ENCODE measurements at regions not wholly inside any gene's neighbourhood (a gene's known extent, or its start where the extent isn't known, plus 50 kb on each side); places are given as distances from the start of the nearest gene placed in this dataset.

DNA sequence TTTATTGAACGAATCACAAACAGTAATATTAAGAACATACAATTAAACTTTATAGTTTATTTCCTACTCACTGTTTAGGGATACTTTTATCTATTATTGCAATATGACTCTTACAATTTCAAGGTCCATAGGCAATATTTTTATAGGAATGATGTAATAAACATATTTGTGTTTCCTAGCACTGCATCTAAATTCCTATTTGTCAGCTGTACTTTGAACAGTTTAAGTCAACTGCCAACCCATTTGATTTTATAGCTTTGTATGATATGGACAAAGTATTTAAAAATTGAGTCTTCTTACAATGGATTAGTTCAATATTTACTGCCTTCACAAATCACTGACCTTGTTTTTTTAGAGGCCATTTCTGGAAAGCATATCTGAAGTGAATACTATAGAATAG, 199.3 kb downstream of the PCDH7 start:
- DNase-seq (ENCODE audit: low spot score) = no peak
- intact Hi-C loops (cut with DNase I) = no loop called here

GRCh38 chr4:30920043-30920442, 199.9 kb downstream of the PCDH7 start:
- intact Hi-C loops (cut with DNase I) = no loop called here
- DNase-seq (ENCODE audit: low spot score) = no peak

DNA sequence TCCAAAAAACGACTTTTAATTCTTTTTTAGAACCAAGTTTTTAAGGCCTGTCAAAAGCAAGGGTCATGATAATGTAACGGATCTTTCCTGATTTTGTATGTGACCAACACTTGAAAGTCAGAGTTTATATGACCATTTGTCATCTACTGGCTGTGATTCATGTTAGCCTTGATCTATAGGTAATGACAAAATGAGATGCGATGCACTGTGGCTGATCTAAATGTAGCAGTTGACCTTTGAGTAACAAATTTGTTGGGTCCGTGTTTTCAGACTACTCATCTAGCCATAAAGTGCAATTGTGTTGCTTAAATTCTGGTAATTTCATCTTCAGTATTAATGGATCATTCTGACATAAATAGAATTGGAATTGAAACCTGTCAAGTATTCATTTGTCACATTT, 202.5 kb downstream of the PCDH7 start:
- intact Hi-C loops (cut with DNase I) = no loop called here
- DNase-seq (ENCODE audit: low spot score) = no peak

- no peak for DNase-seq (ENCODE audit: low spot score)
- intact Hi-C loops (cut with DNase I) = no loop called here
These were observed 204.3 kb downstream of the PCDH7 start for GRCh38 chr4:30924495-30924894.

DNA sequence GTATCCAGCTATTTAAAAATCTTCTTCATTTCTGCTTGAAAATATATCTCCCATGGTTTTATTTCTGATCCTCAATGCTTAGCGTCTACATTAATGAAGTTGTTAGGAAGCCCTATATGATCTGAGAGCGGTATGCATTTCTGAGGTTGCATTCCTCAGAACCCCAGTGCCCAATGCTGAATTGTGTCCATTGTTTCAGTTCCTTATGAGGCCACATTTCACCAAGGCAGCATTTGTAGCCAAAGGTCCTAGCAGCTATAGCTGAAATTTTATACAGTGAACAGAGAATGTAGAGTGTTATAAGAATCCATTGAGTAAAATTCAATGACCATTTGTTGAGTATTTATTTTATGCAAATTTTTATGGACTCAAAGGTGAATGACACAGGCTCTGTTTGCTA, 209.5 kb downstream of the PCDH7 start:
- no peak for DNase-seq (ENCODE audit: low spot score)

GRCh38 chr4:30930276-30930675, 210.1 kb downstream of the PCDH7 start:
- no peak for DNase-seq (ENCODE audit: low spot score)
- intact Hi-C loops (cut with DNase I) = no loop called here

More for the DNA sequence above, 209.5 kb downstream of the PCDH7 start:
- intact Hi-C loops (cut with DNase I) = no loop called here

- no peak for DNase-seq (ENCODE audit: low spot score)
- intact Hi-C loops (cut with DNase I) = no loop called here
These were observed 212.4 kb downstream of the PCDH7 start for GRCh38 chr4:30932581-30932980.

GRCh38 chr4:30939069-30939468, 218.9 kb downstream of the PCDH7 start:
- DNase-seq (ENCODE audit: low spot score) = no peak
- intact Hi-C loops (cut with DNase I) = no loop called here

- DNase-seq (ENCODE audit: low spot score) = no peak
- intact Hi-C loops (cut with DNase I) = no loop called here
These were observed 219.5 kb downstream of the PCDH7 start for GRCh38 chr4:30939684-30940083.

DNA sequence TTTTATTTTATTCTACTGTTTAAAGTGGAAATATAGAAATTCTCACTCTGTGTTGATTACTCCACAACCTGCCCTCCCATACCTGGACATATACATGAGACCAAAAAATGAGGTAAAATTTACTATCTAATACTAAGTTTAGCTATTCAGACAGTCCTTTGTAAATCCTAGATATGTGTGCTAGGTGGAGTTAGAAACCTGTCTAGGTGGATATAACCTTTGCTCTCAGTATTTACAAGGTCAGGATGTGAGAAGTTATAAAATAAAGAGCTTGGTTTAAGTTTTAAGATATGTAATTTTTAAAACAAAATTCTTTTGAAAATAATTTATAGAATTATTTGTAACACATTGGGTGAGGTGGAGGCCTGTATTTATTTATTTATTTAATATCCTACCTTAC, 221.5 kb downstream of the PCDH7 start:
- no peak for DNase-seq (ENCODE audit: low spot score)
- intact Hi-C loops (cut with DNase I) = no loop called here

GRCh38 chr4:30943356-30943755, 223.2 kb downstream of the PCDH7 start:
- intact Hi-C loops (cut with DNase I) = no loop called here
- no peak for DNase-seq (ENCODE audit: low spot score)

DNA sequence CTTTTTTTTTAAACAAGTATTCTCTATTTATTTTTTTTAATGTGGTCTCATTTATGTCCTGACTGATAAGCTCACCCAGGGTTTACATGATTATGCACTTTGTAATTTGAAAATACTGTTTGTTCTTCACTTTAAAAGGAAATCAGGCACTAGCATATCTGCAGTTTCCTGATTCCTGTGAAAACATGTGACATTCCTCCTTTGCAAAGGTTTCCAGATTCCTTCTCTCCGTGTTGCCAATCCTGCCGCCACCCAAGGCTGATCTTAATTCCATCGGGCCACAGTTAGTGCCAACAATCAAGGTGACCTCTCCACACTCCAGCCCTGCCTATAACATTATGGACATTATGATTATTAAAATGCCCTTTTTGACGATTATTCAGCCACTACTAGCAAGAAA, 225.4 kb downstream of the PCDH7 start:
- no peak for DNase-seq (ENCODE audit: low spot score)
- intact Hi-C loops (cut with DNase I) = no loop called here

- no peak for DNase-seq (ENCODE audit: low spot score)
- intact Hi-C loops (cut with DNase I) = no loop called here
These were observed 226.1 kb downstream of the PCDH7 start for GRCh38 chr4:30946288-30946687.

- intact Hi-C loops (cut with DNase I) = no loop called here
- DNase-seq (ENCODE audit: low spot score) = no peak
These were observed 228.5 kb downstream of the PCDH7 start for GRCh38 chr4:30948653-30949052.

DNA sequence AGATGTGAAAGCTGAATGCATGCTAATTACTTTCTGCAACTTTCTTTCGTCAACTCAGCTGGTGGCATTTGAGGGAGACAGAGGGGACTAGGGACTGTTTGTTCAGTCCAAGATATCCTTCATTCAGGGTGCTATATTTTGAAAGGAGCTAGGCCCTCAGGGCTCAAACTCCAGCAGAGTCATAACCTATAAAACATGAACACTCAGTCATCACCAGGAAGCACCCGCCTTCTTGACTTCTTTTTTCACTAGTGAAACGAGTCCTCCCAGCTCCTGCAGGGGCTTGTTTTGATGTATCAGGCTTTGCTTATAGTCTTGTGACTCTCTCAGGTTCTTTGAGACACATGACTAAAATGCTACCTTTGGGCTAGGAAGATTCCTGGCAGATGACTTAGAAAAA, 230.6 kb downstream of the PCDH7 start:
- intact Hi-C loops (cut with DNase I) = no loop called here
- no peak for DNase-seq (ENCODE audit: low spot score)

DNA sequence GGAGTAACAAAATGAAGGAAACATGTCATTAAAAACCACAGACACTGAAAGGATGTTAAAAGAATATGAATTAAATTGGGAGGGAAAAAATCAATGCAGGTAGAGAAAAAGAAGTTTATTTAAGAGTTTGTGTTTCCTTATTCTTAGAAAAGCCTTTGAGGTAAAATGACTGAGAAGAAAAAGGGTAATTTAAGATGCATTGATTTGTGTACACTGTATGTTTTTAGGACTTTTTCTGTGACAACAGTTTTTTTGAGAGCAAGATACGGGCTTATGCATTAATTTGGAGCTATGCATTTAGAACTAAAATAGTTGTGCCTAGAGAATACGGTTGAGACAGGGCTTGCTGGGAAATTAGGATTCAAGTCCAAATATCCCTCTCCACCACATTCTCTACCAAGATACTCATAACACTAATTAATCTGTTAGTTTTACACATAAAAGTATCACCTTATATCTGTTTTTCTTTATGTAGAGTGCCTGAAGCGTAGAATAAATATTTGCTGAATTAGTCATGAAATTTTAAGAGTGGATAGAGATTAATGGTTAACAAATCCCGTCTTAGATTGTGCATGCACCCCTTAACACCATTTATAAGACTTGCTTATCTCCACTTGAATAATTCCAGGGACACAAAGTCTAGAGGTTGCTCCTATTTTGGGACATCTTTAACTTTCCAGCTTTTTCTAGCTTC, 232.5 kb downstream of the PCDH7 start:
- intact Hi-C loops (cut with DNase I) = no loop called here
- DNase-seq (ENCODE audit: low spot score) = no peak

- no peak for DNase-seq (ENCODE audit: low spot score)
- intact Hi-C loops (cut with DNase I) = no loop called here
These were observed 233.6 kb downstream of the PCDH7 start for GRCh38 chr4:30953799-30954198.

- intact Hi-C loops (cut with DNase I) = no loop called here
- no peak for DNase-seq (ENCODE audit: low spot score)
These were observed 236.7 kb downstream of the PCDH7 start for GRCh38 chr4:30956916-30957315.

DNA sequence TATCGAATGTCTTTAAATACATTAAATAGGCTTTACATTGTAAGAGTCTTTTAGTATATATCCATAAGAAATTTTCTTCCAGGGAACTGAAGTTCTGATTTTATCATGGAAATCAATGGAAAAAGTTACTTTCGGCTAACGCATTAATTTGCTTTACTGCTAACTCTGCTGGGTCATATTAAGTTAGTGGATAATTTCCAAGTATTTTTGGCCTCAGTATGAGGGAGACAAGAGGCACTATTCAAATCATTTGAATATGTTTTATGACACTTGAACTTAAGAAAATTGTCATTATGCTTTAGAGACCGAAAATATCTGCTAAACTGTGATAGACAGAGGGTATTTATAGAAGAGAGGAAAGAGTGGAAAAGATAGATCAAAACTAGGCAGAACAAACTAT, 237.5 kb downstream of the PCDH7 start:
- DNase-seq (ENCODE audit: low spot score) = no peak
- intact Hi-C loops (cut with DNase I) = no loop called here

DNA sequence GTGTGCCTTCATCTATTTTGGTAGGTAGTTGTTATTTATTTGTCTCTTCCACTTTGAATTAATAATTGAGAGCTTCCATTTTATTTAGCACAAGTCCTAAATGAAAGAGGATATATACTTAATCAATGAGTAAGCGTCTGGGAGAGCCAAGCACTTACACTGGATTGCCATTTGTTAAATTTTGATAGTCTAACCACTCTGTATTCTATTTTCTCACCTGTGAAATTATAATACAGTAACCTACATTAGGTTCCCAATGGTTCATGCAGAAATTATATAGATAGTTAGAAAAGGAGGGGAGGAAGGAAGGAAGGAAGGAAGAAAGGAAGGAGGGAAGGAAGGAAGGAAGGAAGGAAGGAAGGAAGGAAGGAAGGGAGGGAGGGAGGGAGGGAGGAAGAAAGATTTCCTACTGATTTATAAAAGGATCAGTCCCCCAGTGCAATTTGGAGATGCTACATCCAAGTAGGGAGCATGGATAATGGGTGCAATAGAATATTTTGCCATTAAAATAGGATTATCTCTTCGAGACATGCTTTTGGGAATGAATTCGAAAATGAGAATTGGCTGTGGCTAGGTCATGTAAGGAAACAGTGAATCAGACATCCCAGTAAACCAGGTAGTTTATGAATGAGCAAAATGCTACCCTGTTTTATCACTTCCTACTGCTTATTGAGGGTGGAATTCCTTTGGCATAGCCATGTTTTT, 239.8 kb downstream of the PCDH7 start:
- intact Hi-C loops (cut with DNase I) = no loop called here
- no peak for DNase-seq (ENCODE audit: low spot score)

DNA sequence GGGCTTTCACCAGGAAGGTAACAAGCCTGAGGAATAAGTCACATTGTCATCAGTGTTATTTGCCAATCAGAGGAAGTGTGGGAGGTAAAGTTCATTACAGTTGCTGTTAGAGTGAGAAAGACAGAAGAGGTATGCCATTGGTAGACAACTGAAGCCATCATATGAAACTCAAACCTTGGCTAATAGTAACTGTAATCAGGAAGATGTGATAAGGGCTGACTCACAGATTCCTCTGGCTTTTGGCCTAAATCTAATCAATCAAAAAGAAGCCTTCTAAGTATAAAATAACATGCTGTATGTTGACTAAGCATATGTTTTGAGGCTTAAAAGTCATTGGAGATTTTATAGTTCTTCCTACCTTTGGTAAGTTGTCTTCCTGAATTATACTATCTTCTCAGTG, 242.8 kb downstream of the PCDH7 start:
- intact Hi-C loops (cut with DNase I) = no loop called here

GRCh38 chr4:30968926-30969325, 248.8 kb downstream of the PCDH7 start:
- no peak for DNase-seq (ENCODE audit: low spot score)

More for the DNA sequence above, 242.8 kb downstream of the PCDH7 start:
- no peak for DNase-seq (ENCODE audit: low spot score)

More at GRCh38 chr4:30968926-30969325, 248.8 kb downstream of the PCDH7 start:
- intact Hi-C loops (cut with DNase I) = no loop called here

Data from cardiac septum (tissue), 1 donor.